AG04450 (cell line): ENCODE measurements at regions not wholly inside any gene's neighbourhood (a gene's known extent, or its start where the extent isn't known, plus 50 kb on each side); places are given as distances from the start of the nearest gene placed in this dataset.

Source experiments
- CTCF ChIA-PET: fragments of 300-600, 350-600 bp; formaldehyde crosslinking; extraction: SDS; loops from one replicate; lab custom pipeline; 2022; ENCODE audit warnings: antibody characterized with exemption, inconsistent platforms; lab: Charles Lee
- POLR2A ChIA-PET: fragments of 350-600 bp; formaldehyde crosslinking; extraction: SDS; loops from one replicate; lab custom pipeline; 2021; ENCODE audit warnings: antibody characterized with exemption, inconsistent platforms; lab: Yijun Ruan, JAX
- DNase-seq: peaks from one replicate; pipeline ENCODE4 v3.0.0-alpha.2; 2011; ENCODE audit warnings: low read depth, low spot score
- H3K27ac ChIP-seq: one replicate; pipeline ENCODE4 v1.5.1; 2012; ENCODE audit warnings: low read depth, low read length, control low read depth
- H3K27me3 ChIP-seq: one replicate; pipeline ENCODE4 v1.6.0; 2012; ENCODE audit warnings: low read length; ENCODE audit not compliant: control insufficient read depth, insufficient read depth
- H3K4me3 ChIP-seq: 2 replicates; pipeline ENCODE4 v1.5.1; 2011; ENCODE audit warnings: mild to moderate bottlenecking, low read depth, low read length, control low read depth
- H3K9me3 ChIP-seq: 2 replicates; pipeline ENCODE4 v1.5.1; 2012; ENCODE audit warnings: low read length; ENCODE audit not compliant: control insufficient read depth, insufficient read depth
- TF ChIP-seq, protein P1 (sequence below): IDR thresholded peaks from 2 replicates; pipeline ENCODE4 v1.5.1; 2011; ENCODE audit warnings: low read depth, low read length, control low read depth, inconsistent platforms

- CTCF ChIA-PET, result interaction anchor here (0.8 kb wide), 1 partner anchor 15 kb away, joined by 3 read pairs; no protein-coding TSS in a partner anchor
- H3K9me3 ChIP-seq, result no peaks in the 10 kb centered on the region; the same call in 1 of the 2 replicates
- no peak overlapping the region for H3K4me3 ChIP-seq
- DNase-seq, result no peak
- no peak overlapping the region for H3K27ac ChIP-seq
- TF ChIP-seq, protein P1, sequence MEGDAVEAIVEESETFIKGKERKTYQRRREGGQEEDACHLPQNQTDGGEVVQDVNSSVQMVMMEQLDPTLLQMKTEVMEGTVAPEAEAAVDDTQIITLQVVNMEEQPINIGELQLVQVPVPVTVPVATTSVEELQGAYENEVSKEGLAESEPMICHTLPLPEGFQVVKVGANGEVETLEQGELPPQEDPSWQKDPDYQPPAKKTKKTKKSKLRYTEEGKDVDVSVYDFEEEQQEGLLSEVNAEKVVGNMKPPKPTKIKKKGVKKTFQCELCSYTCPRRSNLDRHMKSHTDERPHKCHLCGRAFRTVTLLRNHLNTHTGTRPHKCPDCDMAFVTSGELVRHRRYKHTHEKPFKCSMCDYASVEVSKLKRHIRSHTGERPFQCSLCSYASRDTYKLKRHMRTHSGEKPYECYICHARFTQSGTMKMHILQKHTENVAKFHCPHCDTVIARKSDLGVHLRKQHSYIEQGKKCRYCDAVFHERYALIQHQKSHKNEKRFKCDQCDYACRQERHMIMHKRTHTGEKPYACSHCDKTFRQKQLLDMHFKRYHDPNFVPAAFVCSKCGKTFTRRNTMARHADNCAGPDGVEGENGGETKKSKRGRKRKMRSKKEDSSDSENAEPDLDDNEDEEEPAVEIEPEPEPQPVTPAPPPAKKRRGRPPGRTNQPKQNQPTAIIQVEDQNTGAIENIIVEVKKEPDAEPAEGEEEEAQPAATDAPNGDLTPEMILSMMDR, result no peak
- POLR2A ChIA-PET, result no interaction called here
- no peaks in the 10 kb centered on the region for H3K27me3 ChIP-seq
Observed at GRCh38 chr11:106384429-106384828, 307.0 kb downstream of the AASDHPPT start.

DNA sequence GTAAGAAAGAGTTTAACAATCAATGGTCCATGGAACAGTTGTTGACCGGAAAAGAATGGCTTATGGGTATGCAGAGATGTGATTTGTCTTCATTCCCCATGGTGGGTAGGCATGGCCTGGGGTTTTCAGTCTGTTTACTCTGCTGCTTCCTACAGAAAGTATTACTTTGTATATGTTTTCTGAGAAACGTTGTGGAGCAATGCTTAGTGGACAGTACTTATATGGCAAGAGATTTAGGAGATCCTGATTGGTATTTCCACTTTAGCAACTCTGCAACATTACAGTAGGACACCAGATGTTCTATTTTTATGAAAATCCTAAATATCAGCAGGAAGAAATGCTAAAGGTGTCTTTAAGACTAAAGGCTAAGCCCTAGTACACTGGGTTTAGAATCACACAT, 309.1 kb downstream of the AASDHPPT start:
- Histone ChIP-seq H3K4me3 (no peak overlapping the region), H3K27me3 (no peaks in the 10 kb centered on the region), H3K27ac (no peak overlapping the region), H3K9me3 (no peaks in the 10 kb centered on the region; the same call in 1 of the 2 replicates)
- ChIA-PET POLR2A (no interaction called here), CTCF (no interaction called here)
- DNase-seq, result no peak
- TF ChIP-seq, protein P1, result no peak

GRCh38 chr11:106389101-106389500, 311.6 kb downstream of the AASDHPPT start:
- ChIA-PET CTCF (no interaction called here), POLR2A (no interaction called here)
- TF ChIP-seq, protein P1, result no peak
- DNase-seq, result no peak
- H3K27me3 ChIP-seq, result no peaks in the 10 kb centered on the region
- no peak overlapping the region for H3K4me3 ChIP-seq
- no peaks in the 10 kb centered on the region; the same call in 1 of the 2 replicates for H3K9me3 ChIP-seq
- no peak overlapping the region for H3K27ac ChIP-seq

GRCh38 chr11:106390078-106390477, 312.6 kb downstream of the AASDHPPT start:
- POLR2A ChIA-PET, result no interaction called here
- CTCF ChIA-PET, result interaction anchor here (0.5 kb wide), 1 partner anchor 311 kb away, joined by 3 read pairs; no protein-coding TSS in a partner anchor

GRCh38 chr11:106391771-106392420, 314.4 kb downstream of the AASDHPPT start:
- TF ChIP-seq, protein P1, result no peak
- H3K27ac ChIP-seq, result no peak overlapping the region
- peaks cover 4% of the 10 kb centered on the region; the same call in 1 of the 2 replicates for H3K9me3 ChIP-seq
- ChIA-PET POLR2A (no interaction called here), CTCF (no interaction called here)
- no peak for DNase-seq
- no peak overlapping the region for H3K4me3 ChIP-seq
- no peaks in the 10 kb centered on the region for H3K27me3 ChIP-seq

More at GRCh38 chr11:106390078-106390477, 312.6 kb downstream of the AASDHPPT start:
- Histone ChIP-seq H3K27ac (no peak overlapping the region), H3K4me3 (no peak overlapping the region), H3K9me3 (no peaks in the 10 kb centered on the region; the same call in 1 of the 2 replicates), H3K27me3 (no peaks in the 10 kb centered on the region)
- DNase-seq, result no peak
- TF ChIP-seq, protein P1, result no peak
